Endothelial cell of umbilical vein (primary cell): ENCODE measurements at regions not wholly inside any gene's neighbourhood (a gene's known extent, or its start where the extent isn't known, plus 50 kb on each side); places are given as distances from the start of the nearest gene placed in this dataset.
"Not testable (repeated sequence)": the region's sequence is repeated elsewhere in the genome, so short reads cannot be mapped to it uniquely, and the experiment has no call there.

Source experiments
- EZH2 ChIP-seq: IDR thresholded peaks from 2 replicates; pipeline ENCODE4 v1.6.1; 2012; ENCODE audit warnings: borderline replicate concordance, low read depth, mild to moderate bottlenecking, moderate library complexity, low read length, inconsistent platforms; ENCODE audit not compliant: severe bottlenecking
- FOS ChIP-seq: IDR thresholded peaks from 2 replicates; pipeline ENCODE4 v1.6.1; 2011; ENCODE audit warnings: mild to moderate bottlenecking, low read length, moderate library complexity, borderline replicate concordance; ENCODE audit not compliant: insufficient read depth
- GATA2 ChIP-seq: IDR thresholded peaks from 2 replicates; pipeline ENCODE4 v1.7.0; 2011; ENCODE audit warnings: low read depth, mild to moderate bottlenecking, moderate library complexity, mixed read lengths, low read length; ENCODE audit not compliant: insufficient read length, insufficient read depth
- JUN ChIP-seq: IDR thresholded peaks from 2 replicates; pipeline ENCODE4 v1.6.1; 2011; ENCODE audit warnings: borderline replicate concordance, low read depth; ENCODE audit not compliant: insufficient read length, insufficient read depth
- MYC ChIP-seq: IDR thresholded peaks from one replicate; pipeline ENCODE4 v1.6.1; 2011; ENCODE audit warnings: mild to moderate bottlenecking, low read depth, low read length
- POLR2A ChIP-seq: IDR thresholded peaks from 2 replicates; pipeline ENCODE4 v1.6.1; 2012; ENCODE audit warnings: low read depth, mild to moderate bottlenecking, control low read depth, low read length
- POLR2AphosphoS5 ChIP-seq: IDR thresholded peaks from 2 replicates; pipeline ENCODE4 v1.6.1; 2012; ENCODE audit warnings: low read depth, mild to moderate bottlenecking, control low read depth, low read length, moderate library complexity; ENCODE audit not compliant: insufficient read depth
- TF ChIP-seq, protein P1 (sequence below), 2 donors: IDR thresholded peaks; 1 replicate in 1 of 2; 2 replicates in 1 of 2; pipeline ENCODE4 v1.5.1; 2011; ENCODE audit warnings: low read length in 2 of 2, mild to moderate bottlenecking in 2 of 2, moderate library complexity in 2 of 2, control low read depth in 1 of 2, inconsistent platforms in 1 of 2, low read depth in 1 of 2; ENCODE audit not compliant: insufficient read depth in 1 of 2; ENCODE audit errors: extremely low read depth in 1 of 2
- TF ChIP-seq, protein P2 (sequence below): IDR thresholded peaks from 2 replicates; pipeline ENCODE4 v1.6.1; 2011; ENCODE audit not compliant: insufficient read depth, insufficient read length

DNA sequence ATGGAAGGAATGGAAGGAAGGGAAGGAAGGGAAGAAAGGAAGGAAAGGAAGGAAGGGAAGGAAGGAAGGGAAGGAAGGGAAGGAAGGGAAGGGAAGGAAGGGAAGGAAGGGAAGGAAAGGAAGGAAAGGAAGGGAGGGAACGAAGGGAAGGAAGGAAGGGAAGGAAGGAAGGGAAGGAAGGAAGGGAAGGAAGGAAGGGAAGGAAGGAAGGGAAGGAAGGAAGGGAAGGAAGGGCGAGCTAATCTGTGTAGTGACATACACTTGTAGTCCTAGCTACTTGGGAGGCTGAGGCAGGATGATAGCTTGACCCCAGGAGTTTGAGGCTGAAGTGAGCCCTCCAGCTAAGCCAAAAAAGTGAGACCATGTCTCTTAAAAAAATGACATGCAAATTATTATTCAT lies 311.3 kb upstream of the LUZP2 start:
- not testable (repeated sequence) for TF ChIP-seq EZH2, POLR2A, POLR2AphosphoS5, MYC, JUN, GATA2, FOS
- TF ChIP-seq, protein P1, sequence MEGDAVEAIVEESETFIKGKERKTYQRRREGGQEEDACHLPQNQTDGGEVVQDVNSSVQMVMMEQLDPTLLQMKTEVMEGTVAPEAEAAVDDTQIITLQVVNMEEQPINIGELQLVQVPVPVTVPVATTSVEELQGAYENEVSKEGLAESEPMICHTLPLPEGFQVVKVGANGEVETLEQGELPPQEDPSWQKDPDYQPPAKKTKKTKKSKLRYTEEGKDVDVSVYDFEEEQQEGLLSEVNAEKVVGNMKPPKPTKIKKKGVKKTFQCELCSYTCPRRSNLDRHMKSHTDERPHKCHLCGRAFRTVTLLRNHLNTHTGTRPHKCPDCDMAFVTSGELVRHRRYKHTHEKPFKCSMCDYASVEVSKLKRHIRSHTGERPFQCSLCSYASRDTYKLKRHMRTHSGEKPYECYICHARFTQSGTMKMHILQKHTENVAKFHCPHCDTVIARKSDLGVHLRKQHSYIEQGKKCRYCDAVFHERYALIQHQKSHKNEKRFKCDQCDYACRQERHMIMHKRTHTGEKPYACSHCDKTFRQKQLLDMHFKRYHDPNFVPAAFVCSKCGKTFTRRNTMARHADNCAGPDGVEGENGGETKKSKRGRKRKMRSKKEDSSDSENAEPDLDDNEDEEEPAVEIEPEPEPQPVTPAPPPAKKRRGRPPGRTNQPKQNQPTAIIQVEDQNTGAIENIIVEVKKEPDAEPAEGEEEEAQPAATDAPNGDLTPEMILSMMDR (IDR thresholded peaks at IDR 0.05; ENCODE audit: extremely low read depth in 1 of 2, insufficient read depth in 1 of 2, low read depth in 1 of 2, low read length in 2 of 2), result not testable (repeated sequence)
- TF ChIP-seq, protein P2, sequence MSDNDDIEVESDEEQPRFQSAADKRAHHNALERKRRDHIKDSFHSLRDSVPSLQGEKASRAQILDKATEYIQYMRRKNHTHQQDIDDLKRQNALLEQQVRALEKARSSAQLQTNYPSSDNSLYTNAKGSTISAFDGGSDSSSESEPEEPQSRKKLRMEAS, result not testable (repeated sequence)
